ENCODE measurements at regions not wholly inside any gene's neighbourhood (a gene's known extent, or its start where the extent isn't known, plus 50 kb on each side); places are given as distances from the start of the nearest gene placed in this dataset.
A peak's percentile ranks its signal among the peaks of the same experiment; 100 is the strongest.

- H3K27ac ChIP-seq (ENCODE audit: low read depth, low read length, poor library complexity, severe bottlenecking) = no peak overlapping the region
- DNase-seq (ENCODE audit: low spot score) = peak; percentile 86
- intact Hi-C loops (cut with micrococcal nuclease; ENCODE audit: unreplicated experiment) = loop anchor here (1.0 to 10.0 kb wide), 4 partner anchors 424 to 1194 kb away; no protein-coding TSS in a partner anchor
- ChIA-PET CTCF (interaction anchor here (1.0 kb wide), 1 partner anchor 566 kb away, joined by 7 read pairs; no protein-coding TSS in a partner anchor), POLR2A (ENCODE audit: low non-redundant PET) (interaction anchor here (0.6 kb wide), 1 partner anchor 242 kb away, joined by 3 read pairs; no protein-coding TSS in a partner anchor)
- H3K4me1 ChIP-seq (ENCODE audit: insufficient read depth, low read length, poor library complexity, severe bottlenecking) = no peaks in the 10 kb centered on the region
- H3K36me3 ChIP-seq (ENCODE audit: insufficient read depth, low read length, poor library complexity, severe bottlenecking) = no peaks in the 10 kb centered on the region
- no TSS peak for BruUV-seq (replicated peaks)
- no peak overlapping the region for H3K4me3 ChIP-seq (ENCODE audit: low read depth, low read length, poor library complexity, severe bottlenecking)
- H3K9me3 ChIP-seq (ENCODE audit: low read depth, low read length, poor library complexity, severe bottlenecking) = no peaks in the 10 kb centered on the region
- no peak for TF ChIP-seq EZH2 (IDR thresholded peaks at IDR 0.05; ENCODE audit: borderline replicate concordance, low read depth, low read length, poor library complexity, severe bottlenecking)
- TF ChIP-seq, protein P1, sequence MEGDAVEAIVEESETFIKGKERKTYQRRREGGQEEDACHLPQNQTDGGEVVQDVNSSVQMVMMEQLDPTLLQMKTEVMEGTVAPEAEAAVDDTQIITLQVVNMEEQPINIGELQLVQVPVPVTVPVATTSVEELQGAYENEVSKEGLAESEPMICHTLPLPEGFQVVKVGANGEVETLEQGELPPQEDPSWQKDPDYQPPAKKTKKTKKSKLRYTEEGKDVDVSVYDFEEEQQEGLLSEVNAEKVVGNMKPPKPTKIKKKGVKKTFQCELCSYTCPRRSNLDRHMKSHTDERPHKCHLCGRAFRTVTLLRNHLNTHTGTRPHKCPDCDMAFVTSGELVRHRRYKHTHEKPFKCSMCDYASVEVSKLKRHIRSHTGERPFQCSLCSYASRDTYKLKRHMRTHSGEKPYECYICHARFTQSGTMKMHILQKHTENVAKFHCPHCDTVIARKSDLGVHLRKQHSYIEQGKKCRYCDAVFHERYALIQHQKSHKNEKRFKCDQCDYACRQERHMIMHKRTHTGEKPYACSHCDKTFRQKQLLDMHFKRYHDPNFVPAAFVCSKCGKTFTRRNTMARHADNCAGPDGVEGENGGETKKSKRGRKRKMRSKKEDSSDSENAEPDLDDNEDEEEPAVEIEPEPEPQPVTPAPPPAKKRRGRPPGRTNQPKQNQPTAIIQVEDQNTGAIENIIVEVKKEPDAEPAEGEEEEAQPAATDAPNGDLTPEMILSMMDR (conservative IDR thresholded peaks at IDR 0.05; ENCODE audit: low read depth, low read length) = peak; percentile 93
- no peaks in the 10 kb centered on the region for H3K27me3 ChIP-seq (replicated peaks; ENCODE audit: insufficient read depth, low read depth, low read length, poor library complexity)
Observed at GRCh38 chr2:234550511-234551107, 53.7 kb upstream of the ARL4C start.

DNA sequence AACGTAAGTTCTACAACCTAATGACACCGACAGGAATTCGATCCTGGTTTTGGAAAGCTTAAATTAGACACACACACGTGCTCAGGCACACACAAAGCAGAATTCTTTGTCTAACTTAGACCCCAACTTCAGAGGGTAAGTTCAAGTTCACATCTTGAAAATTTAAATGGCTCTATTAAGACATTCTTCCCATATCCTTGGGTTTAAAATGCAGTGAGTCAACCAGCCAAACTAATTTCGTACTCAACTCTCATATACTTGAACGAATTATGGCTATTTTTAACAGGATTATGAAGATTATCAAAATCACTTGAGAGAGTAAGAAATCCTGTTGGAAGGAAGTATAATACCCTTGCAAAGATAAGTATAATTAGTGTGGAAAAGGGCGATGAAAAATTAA is 53.2 kb upstream of the ARL4C start:
- no TSS peak for BruUV-seq (replicated peaks)
- CTCF ChIA-PET = no interaction called here
- TF ChIP-seq, protein P1 (conservative IDR thresholded peaks at IDR 0.05; ENCODE audit: low read depth, low read length) = no peak
- no peak for TF ChIP-seq EZH2 (IDR thresholded peaks at IDR 0.05; ENCODE audit: borderline replicate concordance, low read depth, low read length, poor library complexity, severe bottlenecking)

GRCh38 chr2:234548695-234549420 is 52.0 kb upstream of the ARL4C start:
- Histone ChIP-seq H3K4me1 (ENCODE audit: insufficient read depth, low read length, poor library complexity, severe bottlenecking) (no peaks in the 10 kb centered on the region), H3K27ac (ENCODE audit: low read depth, low read length, poor library complexity, severe bottlenecking) (no peak overlapping the region), H3K27me3 (replicated peaks; ENCODE audit: insufficient read depth, low read depth, low read length, poor library complexity) (no peaks in the 10 kb centered on the region), H3K4me3 (ENCODE audit: low read depth, low read length, poor library complexity, severe bottlenecking) (no peak overlapping the region), H3K36me3 (ENCODE audit: insufficient read depth, low read length, poor library complexity, severe bottlenecking) (no peaks in the 10 kb centered on the region), H3K9me3 (ENCODE audit: low read depth, low read length, poor library complexity, severe bottlenecking) (no peaks in the 10 kb centered on the region)
- no peak for TF ChIP-seq EZH2 (IDR thresholded peaks at IDR 0.05; ENCODE audit: borderline replicate concordance, low read depth, low read length, poor library complexity, severe bottlenecking)
- TF ChIP-seq, protein P1 (conservative IDR thresholded peaks at IDR 0.05; ENCODE audit: low read depth, low read length) = no peak
- no peak for DNase-seq (ENCODE audit: low spot score)
- ChIA-PET CTCF (no interaction called here), POLR2A (ENCODE audit: low non-redundant PET) (no interaction called here)
- intact Hi-C loops (cut with micrococcal nuclease; ENCODE audit: unreplicated experiment) = no loop called here
- no TSS peak for BruUV-seq (replicated peaks)

More for the DNA sequence above, 53.2 kb upstream of the ARL4C start:
- intact Hi-C loops (cut with micrococcal nuclease; ENCODE audit: unreplicated experiment) = loop anchor here (1.0 to 10.0 kb wide), 4 partner anchors 425 to 1195 kb away; no protein-coding TSS in a partner anchor
- no peaks in the 10 kb centered on the region for H3K9me3 ChIP-seq (ENCODE audit: low read depth, low read length, poor library complexity, severe bottlenecking)
- H3K27ac ChIP-seq (ENCODE audit: low read depth, low read length, poor library complexity, severe bottlenecking) = no peak overlapping the region
- H3K36me3 ChIP-seq (ENCODE audit: insufficient read depth, low read length, poor library complexity, severe bottlenecking) = no peaks in the 10 kb centered on the region
- H3K27me3 ChIP-seq (replicated peaks; ENCODE audit: insufficient read depth, low read depth, low read length, poor library complexity) = no peaks in the 10 kb centered on the region
- no peak overlapping the region for H3K4me3 ChIP-seq (ENCODE audit: low read depth, low read length, poor library complexity, severe bottlenecking)
- H3K4me1 ChIP-seq (ENCODE audit: insufficient read depth, low read length, poor library complexity, severe bottlenecking) = no peaks in the 10 kb centered on the region
- DNase-seq (ENCODE audit: low spot score) = no peak
- POLR2A ChIA-PET (ENCODE audit: low non-redundant PET) = no interaction called here

All from A673 (cell line).